ENCODE measurements at regions not wholly inside any gene's neighbourhood (a gene's known extent, or its start where the extent isn't known, plus 50 kb on each side); places are given as distances from the start of the nearest gene placed in this dataset.

GRCh38 chr7:368651-369475, 78.9 kb downstream of the FOXL3 start:
- H3K4me1 ChIP-seq (ENCODE audit: control insufficient read depth, insufficient read depth, low read length), result peaks cover 27% of the 10 kb centered on the region
- H3K27me3 ChIP-seq (ENCODE audit: control insufficient read depth, insufficient read depth, low read length), result peaks cover 46% of the 10 kb centered on the region
- no peaks in the 10 kb centered on the region for H3K9me3 ChIP-seq (ENCODE audit: control insufficient read depth, low read length)
- peak overlapping the region; percentile 8 for H3K9ac ChIP-seq (ENCODE audit: low read length)
- H3K36me3 ChIP-seq (ENCODE audit: control insufficient read depth, insufficient read depth, low read length), result no peaks in the 10 kb centered on the region
- no peak overlapping the region for H3K4me3 ChIP-seq (ENCODE audit: low read length)

GRCh38 chr7:369476-370258, 79.7 kb downstream of the FOXL3 start:
- Histone ChIP-seq H3K9me3 (ENCODE audit: control insufficient read depth, low read length) (no peaks in the 10 kb centered on the region), H3K36me3 (ENCODE audit: control insufficient read depth, insufficient read depth, low read length) (no peaks in the 10 kb centered on the region), H3K27me3 (ENCODE audit: control insufficient read depth, insufficient read depth, low read length) (peaks cover 50% of the 10 kb centered on the region), H3K4me1 (ENCODE audit: control insufficient read depth, insufficient read depth, low read length) (peaks cover 30% of the 10 kb centered on the region), H3K4me3 (ENCODE audit: low read length) (no peak overlapping the region), H3K9ac (ENCODE audit: low read length) (peak overlapping the region; percentile 8)

GRCh38 chr7:370259-370625, 80.3 kb downstream of the FOXL3 start:
- no peak overlapping the region for H3K9ac ChIP-seq (ENCODE audit: low read length)
- H3K9me3 ChIP-seq (ENCODE audit: control insufficient read depth, low read length), result no peaks in the 10 kb centered on the region
- H3K27me3 ChIP-seq (ENCODE audit: control insufficient read depth, insufficient read depth, low read length), result peaks cover 56% of the 10 kb centered on the region
- peaks cover 30% of the 10 kb centered on the region for H3K4me1 ChIP-seq (ENCODE audit: control insufficient read depth, insufficient read depth, low read length)
- H3K4me3 ChIP-seq (ENCODE audit: low read length), result no peak overlapping the region
- H3K36me3 ChIP-seq (ENCODE audit: control insufficient read depth, insufficient read depth, low read length), result no peaks in the 10 kb centered on the region

- Histone ChIP-seq H3K4me1 (ENCODE audit: control insufficient read depth, insufficient read depth, low read length) (peaks cover 30% of the 10 kb centered on the region), H3K27me3 (ENCODE audit: control insufficient read depth, insufficient read depth, low read length) (peaks cover 57% of the 10 kb centered on the region), H3K9me3 (ENCODE audit: control insufficient read depth, low read length) (no peaks in the 10 kb centered on the region), H3K9ac (ENCODE audit: low read length) (no peak overlapping the region), H3K4me3 (ENCODE audit: low read length) (no peak overlapping the region), H3K36me3 (ENCODE audit: control insufficient read depth, insufficient read depth, low read length) (no peaks in the 10 kb centered on the region)
Measured at GRCh38 chr7:370775-371118, 80.8 kb downstream of the FOXL3 start.

GRCh38 chr7:371119-371778, 81.3 kb downstream of the FOXL3 start:
- Histone ChIP-seq H3K4me1 (ENCODE audit: control insufficient read depth, insufficient read depth, low read length) (peaks cover 30% of the 10 kb centered on the region), H3K36me3 (ENCODE audit: control insufficient read depth, insufficient read depth, low read length) (no peaks in the 10 kb centered on the region), H3K9me3 (ENCODE audit: control insufficient read depth, low read length) (no peaks in the 10 kb centered on the region), H3K4me3 (ENCODE audit: low read length) (no peak overlapping the region), H3K9ac (ENCODE audit: low read length) (no peak overlapping the region), H3K27me3 (ENCODE audit: control insufficient read depth, insufficient read depth, low read length) (peaks cover 53% of the 10 kb centered on the region)

- peaks cover 30% of the 10 kb centered on the region for H3K4me1 ChIP-seq (ENCODE audit: control insufficient read depth, insufficient read depth, low read length)
- peaks cover 55% of the 10 kb centered on the region for H3K27me3 ChIP-seq (ENCODE audit: control insufficient read depth, insufficient read depth, low read length)
- no peaks in the 10 kb centered on the region for H3K9me3 ChIP-seq (ENCODE audit: control insufficient read depth, low read length)
- no peak overlapping the region for H3K4me3 ChIP-seq (ENCODE audit: low read length)
- no peaks in the 10 kb centered on the region for H3K36me3 ChIP-seq (ENCODE audit: control insufficient read depth, insufficient read depth, low read length)
- no peak overlapping the region for H3K9ac ChIP-seq (ENCODE audit: low read length)
Measured at GRCh38 chr7:371779-372545, 82.0 kb downstream of the FOXL3 start.

GRCh38 chr7:372546-372931, 82.6 kb downstream of the FOXL3 start:
- Histone ChIP-seq H3K4me1 (ENCODE audit: control insufficient read depth, insufficient read depth, low read length) (peaks cover 33% of the 10 kb centered on the region), H3K27me3 (ENCODE audit: control insufficient read depth, insufficient read depth, low read length) (peaks cover 54% of the 10 kb centered on the region), H3K9me3 (ENCODE audit: control insufficient read depth, low read length) (no peaks in the 10 kb centered on the region), H3K36me3 (ENCODE audit: control insufficient read depth, insufficient read depth, low read length) (no peaks in the 10 kb centered on the region), H3K9ac (ENCODE audit: low read length) (no peak overlapping the region), H3K4me3 (ENCODE audit: low read length) (no peak overlapping the region)

- H3K4me3 ChIP-seq (ENCODE audit: low read length), result no peak overlapping the region
- H3K27me3 ChIP-seq (ENCODE audit: control insufficient read depth, insufficient read depth, low read length), result peaks cover 54% of the 10 kb centered on the region
- H3K36me3 ChIP-seq (ENCODE audit: control insufficient read depth, insufficient read depth, low read length), result no peaks in the 10 kb centered on the region
- peaks cover 38% of the 10 kb centered on the region for H3K4me1 ChIP-seq (ENCODE audit: control insufficient read depth, insufficient read depth, low read length)
- no peaks in the 10 kb centered on the region for H3K9me3 ChIP-seq (ENCODE audit: control insufficient read depth, low read length)
- H3K9ac ChIP-seq (ENCODE audit: low read length), result no peak overlapping the region
Measured at GRCh38 chr7:372932-373791, 83.2 kb downstream of the FOXL3 start.

GRCh38 chr7:373818-374705, 84.1 kb downstream of the FOXL3 start:
- H3K4me1 ChIP-seq (ENCODE audit: control insufficient read depth, insufficient read depth, low read length), result peaks cover 36% of the 10 kb centered on the region
- no peak overlapping the region for H3K9ac ChIP-seq (ENCODE audit: low read length)
- no peaks in the 10 kb centered on the region for H3K36me3 ChIP-seq (ENCODE audit: control insufficient read depth, insufficient read depth, low read length)
- no peaks in the 10 kb centered on the region for H3K9me3 ChIP-seq (ENCODE audit: control insufficient read depth, low read length)
- no peak overlapping the region for H3K4me3 ChIP-seq (ENCODE audit: low read length)
- H3K27me3 ChIP-seq (ENCODE audit: control insufficient read depth, insufficient read depth, low read length), result peaks cover 52% of the 10 kb centered on the region

GRCh38 chr7:374706-375311, 84.8 kb downstream of the FOXL3 start:
- H3K27me3 ChIP-seq (ENCODE audit: control insufficient read depth, insufficient read depth, low read length), result peaks cover 49% of the 10 kb centered on the region
- no peaks in the 10 kb centered on the region for H3K36me3 ChIP-seq (ENCODE audit: control insufficient read depth, insufficient read depth, low read length)
- no peaks in the 10 kb centered on the region for H3K9me3 ChIP-seq (ENCODE audit: control insufficient read depth, low read length)
- peaks cover 35% of the 10 kb centered on the region for H3K4me1 ChIP-seq (ENCODE audit: control insufficient read depth, insufficient read depth, low read length)
- H3K9ac ChIP-seq (ENCODE audit: low read length), result no peak overlapping the region
- H3K4me3 ChIP-seq (ENCODE audit: low read length), result no peak overlapping the region
